ENCODE measurements at regions not wholly inside any gene's neighbourhood (a gene's known extent, or its start where the extent isn't known, plus 50 kb on each side); places are given as distances from the start of the nearest gene placed in this dataset.
"Not testable (repeated sequence)": the region's sequence is repeated elsewhere in the genome, so short reads cannot be mapped to it uniquely, and the experiment has no call there.

GRCh38 chr2:209160800-209161588 lies 262.9 kb upstream of the MAP2 start:
- no peak for DNase-seq (ENCODE audit: low read depth in 2 of 2)

GRCh38 chr2:209162129-209162528 lies 261.7 kb upstream of the MAP2 start:
- DNase-seq (ENCODE audit: low read depth in 2 of 2): no peak

GRCh38 chr2:209181984-209182383 lies 241.9 kb upstream of the MAP2 start:
- no peak for DNase-seq (ENCODE audit: low read depth in 2 of 2)

- not testable (repeated sequence) for DNase-seq (ENCODE audit: low read depth in 2 of 2)
Observed at GRCh38 chr2:209186886-209187285, 237.0 kb upstream of the MAP2 start.

GRCh38 chr2:209189893-209190292 lies 234.0 kb upstream of the MAP2 start:
- no peak for DNase-seq (ENCODE audit: low read depth in 2 of 2)

- DNase-seq (ENCODE audit: low read depth in 2 of 2): no peak
Observed at GRCh38 chr2:209191139-209191538, 232.7 kb upstream of the MAP2 start.

- DNase-seq (ENCODE audit: low read depth in 2 of 2): no peak
Observed at GRCh38 chr2:209194717-209195116, 229.1 kb upstream of the MAP2 start.

GRCh38 chr2:209208211-209208610 lies 215.6 kb upstream of the MAP2 start:
- DNase-seq (ENCODE audit: low read depth in 2 of 2): no peak

GRCh38 chr2:209209943-209210342 lies 213.9 kb upstream of the MAP2 start:
- DNase-seq (ENCODE audit: low read depth in 2 of 2): no peak

- no peak for DNase-seq (ENCODE audit: low read depth in 2 of 2)
Observed at GRCh38 chr2:209230560-209230959, 193.3 kb upstream of the MAP2 start.

- DNase-seq (ENCODE audit: low read depth in 2 of 2): no peak
Observed at GRCh38 chr2:209236377-209236776, 187.5 kb upstream of the MAP2 start.

GRCh38 chr2:209238765-209239584 lies 184.9 kb upstream of the MAP2 start:
- DNase-seq (ENCODE audit: low read depth in 2 of 2): no peak

- DNase-seq (ENCODE audit: low read depth in 2 of 2): no peak
Observed at GRCh38 chr2:209239585-209239938, 184.3 kb upstream of the MAP2 start.

GRCh38 chr2:209240204-209240603 lies 183.6 kb upstream of the MAP2 start:
- DNase-seq (ENCODE audit: low read depth in 2 of 2): no peak

- no peak for DNase-seq (ENCODE audit: low read depth in 2 of 2)
Observed at GRCh38 chr2:209253544-209253943, 170.3 kb upstream of the MAP2 start.

GRCh38 chr2:209259767-209260166 lies 164.1 kb upstream of the MAP2 start:
- DNase-seq (ENCODE audit: low read depth in 2 of 2): no peak

- no peak for DNase-seq (ENCODE audit: low read depth in 2 of 2)
Observed at GRCh38 chr2:209260281-209260680, 163.6 kb upstream of the MAP2 start.

GRCh38 chr2:209261366-209262053 lies 162.3 kb upstream of the MAP2 start:
- DNase-seq (ENCODE audit: low read depth in 2 of 2): not testable (repeated sequence)

- no peak for DNase-seq (ENCODE audit: low read depth in 2 of 2)
Observed at GRCh38 chr2:209269024-209269423, 154.8 kb upstream of the MAP2 start.

GRCh38 chr2:209276000-209276399 lies 147.8 kb upstream of the MAP2 start:
- DNase-seq (ENCODE audit: low read depth in 2 of 2): no peak

GRCh38 chr2:209277444-209277843 lies 146.4 kb upstream of the MAP2 start:
- no peak for DNase-seq (ENCODE audit: low read depth in 2 of 2)

- DNase-seq (ENCODE audit: low read depth in 2 of 2): no peak
Observed at GRCh38 chr2:209298601-209299000, 125.2 kb upstream of the MAP2 start.

- DNase-seq (ENCODE audit: low read depth in 2 of 2): not testable (repeated sequence)
Observed at GRCh38 chr2:209299478-209299877, 124.4 kb upstream of the MAP2 start.
